ENCODE measurements at regions not wholly inside any gene's neighbourhood (a gene's known extent, or its start where the extent isn't known, plus 50 kb on each side); places are given as distances from the start of the nearest gene placed in this dataset.

DNA sequence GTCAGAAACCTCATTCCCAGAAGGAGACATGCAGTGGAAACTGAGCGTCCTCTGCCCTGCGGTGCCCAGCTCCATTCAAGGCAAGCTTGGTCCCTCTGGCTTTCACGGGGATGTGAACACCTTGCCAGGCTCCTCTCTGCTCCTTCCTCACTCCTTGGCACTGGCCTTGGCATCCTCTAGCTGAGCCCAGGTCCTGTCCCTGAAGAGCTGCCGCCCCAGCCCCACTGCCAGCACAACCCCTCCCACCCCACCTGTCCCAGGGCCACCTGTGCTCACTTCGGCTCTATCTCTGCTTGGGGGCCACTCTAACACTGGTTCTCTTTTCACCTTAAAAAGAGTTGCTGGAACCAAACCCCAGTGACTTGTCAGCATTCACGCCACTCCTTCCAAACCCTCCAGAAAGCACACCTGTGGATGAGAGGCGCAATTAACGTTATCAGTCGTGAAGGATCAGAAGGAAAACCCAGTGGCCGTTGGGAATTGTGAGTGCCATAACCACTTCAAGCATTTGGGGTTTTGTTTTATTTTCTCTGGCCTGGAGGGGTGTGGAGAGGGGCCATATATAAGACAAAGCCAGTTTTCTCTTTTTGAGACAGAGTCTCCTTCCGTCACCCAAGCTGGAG is 103.7 kb downstream of the AXIN2 start:
- Histone ChIP-seq H3K27me3 (ENCODE audit: control insufficient read depth in 1 of 2, insufficient read depth in 2 of 2, low read length in 2 of 2) (no peaks in the 10 kb centered on the region), H3K27ac (ENCODE audit: low read length) (no peak overlapping the region), H3K4me1 (ENCODE audit: control insufficient read depth, insufficient read depth, low read length) (peaks cover 12% of the 10 kb centered on the region), H3K9me3 (ENCODE audit: control insufficient read depth in 2 of 2, low read length in 2 of 2) (no peaks in the 10 kb centered on the region), H3K9ac (ENCODE audit: low read length in 2 of 2) (no peak overlapping the region), H3K4me3 (ENCODE audit: low read length in 2 of 2) (no peak overlapping the region), H3K36me3 (ENCODE audit: control insufficient read depth in 2 of 2, insufficient read depth in 2 of 2, low read length in 2 of 2) (no peaks in the 10 kb centered on the region)

DNA sequence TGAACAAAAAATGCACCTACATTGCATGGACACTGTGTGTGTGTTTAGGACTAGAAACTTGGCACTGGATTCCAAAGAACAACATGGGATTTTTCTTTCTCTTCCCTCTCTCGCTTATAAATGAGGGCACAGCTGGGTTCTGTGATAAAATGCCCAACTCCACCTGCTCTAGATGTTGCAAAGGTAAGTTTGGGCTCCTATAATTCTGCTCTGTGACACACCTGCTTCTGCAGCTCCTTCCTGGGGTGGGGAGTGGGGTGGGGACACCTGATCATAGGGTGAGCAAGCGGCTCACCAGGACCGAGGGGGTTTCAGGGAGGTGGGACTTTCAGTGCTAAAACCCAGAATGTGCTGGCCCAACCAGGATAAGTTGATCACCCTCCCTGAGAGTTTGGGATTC is 104.3 kb downstream of the AXIN2 start:
- H3K9me3 ChIP-seq (ENCODE audit: control insufficient read depth in 2 of 2, low read length in 2 of 2) = no peaks in the 10 kb centered on the region
- no peaks in the 10 kb centered on the region for H3K36me3 ChIP-seq (ENCODE audit: control insufficient read depth in 2 of 2, insufficient read depth in 2 of 2, low read length in 2 of 2)
- no peak overlapping the region for H3K9ac ChIP-seq (ENCODE audit: low read length in 2 of 2)
- H3K4me3 ChIP-seq (ENCODE audit: low read length in 2 of 2) = no peak overlapping the region
- no peaks in the 10 kb centered on the region for H3K27me3 ChIP-seq (ENCODE audit: control insufficient read depth in 1 of 2, insufficient read depth in 2 of 2, low read length in 2 of 2)
- H3K27ac ChIP-seq (ENCODE audit: low read length) = no peak overlapping the region
- H3K4me1 ChIP-seq (ENCODE audit: control insufficient read depth, insufficient read depth, low read length) = peaks cover 12% of the 10 kb centered on the region

DNA sequence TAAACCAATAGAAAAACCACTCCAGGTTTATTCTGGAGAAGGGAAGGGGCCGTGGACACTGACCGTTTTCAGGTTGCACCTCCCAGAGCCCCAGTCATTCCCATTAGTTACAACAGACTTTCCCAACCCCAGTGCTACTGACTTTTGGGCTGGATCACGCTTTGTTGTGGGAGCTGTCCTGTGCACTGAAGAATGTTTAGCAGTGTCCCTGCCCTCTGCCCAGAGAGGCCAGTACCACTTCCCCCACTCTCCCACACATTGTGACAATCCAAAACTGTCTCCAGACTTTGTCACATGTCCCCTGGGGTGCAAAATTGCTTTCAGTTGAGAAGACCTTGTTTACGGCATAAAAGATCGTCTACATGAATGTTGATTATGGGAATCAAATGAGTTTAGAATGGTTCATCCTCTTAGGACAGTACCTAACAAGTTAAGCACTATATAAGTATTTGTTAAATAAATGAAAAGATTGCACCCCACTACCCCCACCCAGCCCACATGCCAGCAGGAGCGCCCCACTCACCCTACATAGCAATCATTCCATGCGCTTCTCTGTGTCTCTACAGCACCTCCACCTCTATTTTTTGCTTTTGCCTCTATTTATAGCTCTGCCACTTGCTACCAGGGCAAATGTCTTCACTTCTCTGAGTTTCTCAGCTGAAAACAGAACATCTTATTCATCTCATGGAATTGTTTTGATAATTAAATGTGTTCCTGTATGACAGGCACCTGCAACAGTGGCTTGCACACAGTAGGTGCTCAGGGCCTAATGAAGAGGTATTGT is 104.9 kb downstream of the AXIN2 start:
- H3K9me3 ChIP-seq (ENCODE audit: control insufficient read depth in 2 of 2, low read length in 2 of 2) = no peaks in the 10 kb centered on the region
- no peak overlapping the region for H3K4me3 ChIP-seq (ENCODE audit: low read length in 2 of 2)
- H3K36me3 ChIP-seq (ENCODE audit: control insufficient read depth in 2 of 2, insufficient read depth in 2 of 2, low read length in 2 of 2) = no peaks in the 10 kb centered on the region
- H3K9ac ChIP-seq (ENCODE audit: low read length in 2 of 2) = no peak overlapping the region
- H3K27me3 ChIP-seq (ENCODE audit: control insufficient read depth in 1 of 2, insufficient read depth in 2 of 2, low read length in 2 of 2) = no peaks in the 10 kb centered on the region
- H3K27ac ChIP-seq (ENCODE audit: low read length) = no peak overlapping the region
- peaks cover 12% of the 10 kb centered on the region for H3K4me1 ChIP-seq (ENCODE audit: control insufficient read depth, insufficient read depth, low read length)

DNA sequence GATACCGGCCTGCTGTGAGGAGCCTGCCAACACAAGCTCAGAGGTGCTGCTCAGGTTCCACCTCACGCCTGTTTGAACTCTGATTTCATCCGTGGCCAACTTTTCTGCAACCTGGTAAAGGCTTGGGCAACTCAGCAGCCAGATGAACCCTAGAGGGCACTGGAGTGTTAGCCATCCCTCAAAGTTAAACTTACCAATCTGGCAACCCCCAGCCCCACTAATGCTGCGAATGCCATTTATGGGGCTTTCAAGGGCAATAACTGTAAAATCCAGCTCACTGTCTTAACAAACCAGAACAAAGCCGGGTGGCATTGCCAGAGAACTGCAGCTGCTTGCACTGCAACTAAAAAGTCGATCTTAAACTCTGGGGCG is 105.5 kb downstream of the AXIN2 start:
- Histone ChIP-seq H3K4me1 (ENCODE audit: control insufficient read depth, insufficient read depth, low read length) (peaks cover 12% of the 10 kb centered on the region), H3K27me3 (ENCODE audit: control insufficient read depth in 1 of 2, insufficient read depth in 2 of 2, low read length in 2 of 2) (no peaks in the 10 kb centered on the region), H3K27ac (ENCODE audit: low read length) (no peak overlapping the region), H3K4me3 (ENCODE audit: low read length in 2 of 2) (no peak overlapping the region), H3K36me3 (ENCODE audit: control insufficient read depth in 2 of 2, insufficient read depth in 2 of 2, low read length in 2 of 2) (no peaks in the 10 kb centered on the region), H3K9ac (ENCODE audit: low read length in 2 of 2) (no peak overlapping the region), H3K9me3 (ENCODE audit: control insufficient read depth in 2 of 2, low read length in 2 of 2) (no peaks in the 10 kb centered on the region)

DNA sequence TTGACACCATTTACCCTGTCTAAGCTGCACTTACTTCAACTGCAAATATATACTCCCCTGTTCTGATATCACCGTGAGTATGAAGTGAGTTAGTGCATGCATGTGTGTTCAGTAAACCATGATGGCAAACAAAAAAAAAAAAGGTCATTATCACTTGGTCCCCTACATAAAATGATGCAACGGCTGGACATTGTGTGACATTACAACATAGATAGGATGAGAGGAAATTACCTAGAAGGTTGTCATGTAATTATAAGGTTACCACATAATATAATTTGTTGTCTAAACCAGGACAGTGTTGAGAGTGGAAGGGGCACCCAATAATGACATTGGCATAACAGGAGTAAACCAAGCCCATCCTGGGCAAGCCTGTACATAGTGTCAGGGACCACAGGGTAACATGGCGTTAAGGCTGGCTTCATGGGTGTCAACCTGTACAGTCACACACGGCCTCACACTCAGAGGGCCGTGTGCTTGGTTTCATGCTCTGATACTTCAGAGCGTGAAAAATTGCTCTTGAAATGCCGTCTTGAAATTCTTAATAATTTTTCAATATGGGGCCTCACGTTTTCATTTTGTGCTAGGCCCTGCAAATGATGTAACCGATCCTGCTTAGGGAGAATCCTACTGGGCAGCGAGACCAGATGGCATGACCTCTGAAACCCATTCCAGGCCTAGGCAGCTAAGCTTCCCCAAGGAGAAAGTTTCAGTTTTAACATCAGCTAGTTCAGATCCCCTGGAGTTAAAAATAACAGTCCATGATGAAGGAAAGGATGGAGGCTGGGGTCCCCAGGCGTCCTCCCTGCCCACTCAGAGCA is 106.1 kb downstream of the AXIN2 start:
- no peaks in the 10 kb centered on the region for H3K36me3 ChIP-seq (ENCODE audit: control insufficient read depth in 2 of 2, insufficient read depth in 2 of 2, low read length in 2 of 2)
- no peaks in the 10 kb centered on the region for H3K27me3 ChIP-seq (ENCODE audit: control insufficient read depth in 1 of 2, insufficient read depth in 2 of 2, low read length in 2 of 2)
- H3K4me3 ChIP-seq (ENCODE audit: low read length in 2 of 2) = no peak overlapping the region
- no peak overlapping the region for H3K9ac ChIP-seq (ENCODE audit: low read length in 2 of 2)
- H3K4me1 ChIP-seq (ENCODE audit: control insufficient read depth, insufficient read depth, low read length) = peaks cover 12% of the 10 kb centered on the region
- no peak overlapping the region for H3K27ac ChIP-seq (ENCODE audit: low read length)
- H3K9me3 ChIP-seq (ENCODE audit: control insufficient read depth in 2 of 2, low read length in 2 of 2) = no peaks in the 10 kb centered on the region

DNA sequence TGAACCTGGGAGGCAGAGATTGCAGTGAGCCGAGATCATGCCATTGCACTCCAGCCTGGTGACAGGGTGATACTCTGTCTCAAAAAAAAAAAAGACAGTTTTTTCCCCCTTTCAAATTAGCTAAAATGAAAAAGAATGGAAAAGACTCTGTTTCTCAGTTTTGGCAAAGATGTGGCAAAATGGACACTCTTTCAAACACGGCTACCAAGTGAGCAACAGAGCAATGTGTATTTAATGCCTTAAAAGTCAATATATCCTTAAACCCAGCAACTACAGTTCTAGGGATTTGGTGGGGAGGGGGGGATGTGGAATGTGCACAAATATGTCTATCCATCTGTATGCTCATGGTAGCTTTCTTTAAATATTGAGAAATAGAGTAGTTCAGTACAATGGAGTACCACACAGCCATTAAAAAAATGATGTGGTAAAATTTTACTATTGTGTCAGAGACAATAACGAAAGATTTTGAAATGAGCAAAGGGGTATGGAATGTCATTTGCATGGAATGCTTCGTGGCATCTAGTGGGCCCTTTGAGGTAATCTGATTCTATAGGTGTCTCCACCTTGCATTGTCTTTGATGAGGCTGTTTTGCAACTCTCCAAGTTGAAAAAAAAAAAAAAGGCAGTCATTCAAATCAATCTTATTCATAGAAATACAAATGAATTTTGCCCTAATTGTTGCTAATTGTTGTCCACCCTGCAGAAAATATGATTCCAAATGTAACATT is 108.1 kb downstream of the AXIN2 start:
- H3K9me3 ChIP-seq (ENCODE audit: control insufficient read depth in 2 of 2, low read length in 2 of 2) = peaks cover 3 to 8% of the 10 kb centered on the region in 2 donors
- peaks cover 12% of the 10 kb centered on the region for H3K4me1 ChIP-seq (ENCODE audit: control insufficient read depth, insufficient read depth, low read length)
- H3K9ac ChIP-seq (ENCODE audit: low read length in 2 of 2) = no peak overlapping the region
- H3K27ac ChIP-seq (ENCODE audit: low read length) = no peak overlapping the region
- no peaks in the 10 kb centered on the region for H3K36me3 ChIP-seq (ENCODE audit: control insufficient read depth in 2 of 2, insufficient read depth in 2 of 2, low read length in 2 of 2)
- H3K4me3 ChIP-seq (ENCODE audit: low read length in 2 of 2) = no peak overlapping the region
- no peaks in the 10 kb centered on the region for H3K27me3 ChIP-seq (ENCODE audit: control insufficient read depth in 1 of 2, insufficient read depth in 2 of 2, low read length in 2 of 2)

DNA sequence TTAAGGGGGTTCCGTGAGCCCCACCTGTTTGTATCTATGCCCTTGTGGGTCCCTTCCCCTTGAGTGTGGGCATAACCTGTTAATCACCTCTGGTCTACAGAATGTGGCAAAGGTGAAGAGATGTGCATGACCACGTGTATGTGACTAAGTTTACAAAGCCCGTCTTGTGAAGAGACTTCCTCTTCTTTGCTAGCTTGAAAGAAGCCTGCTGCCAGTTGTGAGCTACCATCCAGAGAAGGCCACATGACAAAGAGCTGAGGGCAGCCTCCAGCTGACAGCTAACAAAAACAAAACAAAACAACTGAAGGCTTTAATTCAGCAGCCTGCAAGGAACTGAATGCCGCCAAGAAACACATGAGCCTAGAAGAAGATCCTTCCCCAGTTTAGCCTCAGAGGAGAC is 112.0 kb downstream of the AXIN2 start:
- Histone ChIP-seq H3K4me3 (ENCODE audit: low read length in 2 of 2) (no peak overlapping the region), H3K27me3 (ENCODE audit: control insufficient read depth in 1 of 2, insufficient read depth in 2 of 2, low read length in 2 of 2) (no peaks in the 10 kb centered on the region), H3K9me3 (ENCODE audit: control insufficient read depth in 2 of 2, low read length in 2 of 2) (peaks cover 3 to 8% of the 10 kb centered on the region in 2 donors), H3K36me3 (ENCODE audit: control insufficient read depth in 2 of 2, insufficient read depth in 2 of 2, low read length in 2 of 2) (no peaks in the 10 kb centered on the region), H3K9ac (ENCODE audit: low read length in 2 of 2) (no peak overlapping the region), H3K27ac (ENCODE audit: low read length) (no peak overlapping the region), H3K4me1 (ENCODE audit: control insufficient read depth, insufficient read depth, low read length) (no peaks in the 10 kb centered on the region)

DNA sequence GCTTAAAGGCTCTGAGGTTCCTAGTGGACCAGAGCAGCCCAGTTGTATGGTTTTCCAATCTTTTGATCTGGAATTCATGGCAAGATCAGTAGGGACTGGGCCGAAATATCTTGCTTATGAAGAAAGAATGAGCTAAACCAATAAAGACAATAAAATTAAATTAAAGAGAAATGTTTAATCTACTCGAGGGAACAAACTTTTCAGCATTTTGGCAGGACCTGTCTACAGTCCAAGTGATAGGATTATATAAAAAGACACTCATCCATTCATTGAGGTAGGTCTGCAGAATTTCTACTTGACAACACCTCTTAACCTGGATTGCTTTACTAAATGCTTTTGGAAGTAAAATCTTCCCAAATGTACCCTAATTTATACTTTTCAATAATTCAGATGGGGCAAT is 113.6 kb downstream of the AXIN2 start:
- Histone ChIP-seq H3K36me3 (ENCODE audit: control insufficient read depth in 2 of 2, insufficient read depth in 2 of 2, low read length in 2 of 2) (no peaks in the 10 kb centered on the region), H3K4me3 (ENCODE audit: low read length in 2 of 2) (no peak overlapping the region), H3K27ac (ENCODE audit: low read length) (no peak overlapping the region), H3K9ac (ENCODE audit: low read length in 2 of 2) (no peak overlapping the region), H3K27me3 (ENCODE audit: control insufficient read depth in 1 of 2, insufficient read depth in 2 of 2, low read length in 2 of 2) (no peaks in the 10 kb centered on the region), H3K9me3 (ENCODE audit: control insufficient read depth in 2 of 2, low read length in 2 of 2) (peaks cover 3 to 8% of the 10 kb centered on the region in 2 donors), H3K4me1 (ENCODE audit: control insufficient read depth, insufficient read depth, low read length) (no peaks in the 10 kb centered on the region)

DNA sequence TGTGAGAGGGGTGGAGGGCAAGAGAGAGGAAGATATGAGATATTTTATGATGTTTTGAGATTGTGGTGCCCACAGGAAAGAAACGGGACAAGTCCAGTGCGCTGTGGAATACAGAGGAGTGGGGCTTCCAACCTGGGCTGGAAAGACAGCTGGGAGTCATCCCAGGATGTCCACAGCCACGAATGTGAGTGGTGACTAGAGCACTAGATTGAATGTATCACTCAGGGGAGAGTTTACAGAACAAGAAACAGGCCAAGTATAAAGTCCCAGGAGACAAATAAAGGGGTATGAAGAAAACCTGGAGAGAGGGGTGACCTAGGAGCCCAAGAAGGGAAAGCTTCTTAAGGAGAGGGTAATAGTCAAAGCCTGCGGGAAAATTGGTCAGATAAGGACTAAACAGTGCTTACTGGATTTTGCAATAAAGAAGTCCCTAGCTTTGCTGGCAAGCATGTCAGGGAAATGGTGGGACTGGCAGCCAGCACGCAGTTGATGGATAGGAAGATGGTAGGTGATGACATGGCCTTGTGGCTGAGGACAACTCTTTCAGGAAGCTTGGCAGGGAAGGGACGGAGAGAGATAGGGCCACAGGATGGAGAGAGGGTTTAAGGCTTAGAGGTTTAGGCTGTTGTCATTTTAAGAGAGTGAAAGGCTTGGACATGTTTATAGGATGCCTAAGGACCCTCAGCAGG is 114.5 kb downstream of the AXIN2 start:
- Histone ChIP-seq H3K4me1 (ENCODE audit: control insufficient read depth, insufficient read depth, low read length) (no peaks in the 10 kb centered on the region), H3K27ac (ENCODE audit: low read length) (no peak overlapping the region), H3K9me3 (ENCODE audit: control insufficient read depth in 2 of 2, low read length in 2 of 2) (peaks cover 3 to 8% of the 10 kb centered on the region in 2 donors), H3K36me3 (ENCODE audit: control insufficient read depth in 2 of 2, insufficient read depth in 2 of 2, low read length in 2 of 2) (no peaks in the 10 kb centered on the region), H3K9ac (ENCODE audit: low read length in 2 of 2) (no peak overlapping the region), H3K27me3 (ENCODE audit: control insufficient read depth in 1 of 2, insufficient read depth in 2 of 2, low read length in 2 of 2) (peaks cover 0 to 2% of the 10 kb centered on the region in 2 donors), H3K4me3 (ENCODE audit: low read length in 2 of 2) (no peak overlapping the region)

DNA sequence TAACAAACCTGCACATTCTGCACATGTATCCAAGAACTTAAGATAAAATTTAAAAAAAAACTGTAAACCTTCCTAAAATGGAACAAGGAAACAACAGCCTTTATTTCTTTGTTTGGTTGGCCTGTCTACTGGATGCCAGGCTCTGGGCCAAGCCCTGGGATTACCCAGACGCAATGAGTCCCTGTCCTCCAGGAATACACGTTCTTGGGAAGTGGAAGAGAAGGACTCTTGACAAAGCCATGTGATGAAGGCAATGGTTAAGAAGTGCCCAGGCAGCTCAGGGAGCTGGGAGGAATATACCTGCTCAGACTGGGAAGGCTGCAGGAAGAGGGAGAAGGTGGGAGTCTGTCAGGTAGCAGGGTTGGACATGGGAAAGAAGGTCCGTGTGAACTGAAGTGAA is 115.4 kb downstream of the AXIN2 start:
- Histone ChIP-seq H3K9ac (ENCODE audit: low read length in 2 of 2) (no peak overlapping the region), H3K27ac (ENCODE audit: low read length) (no peak overlapping the region), H3K27me3 (ENCODE audit: control insufficient read depth in 1 of 2, insufficient read depth in 2 of 2, low read length in 2 of 2) (peaks cover 0 to 2% of the 10 kb centered on the region in 2 donors), H3K4me3 (ENCODE audit: low read length in 2 of 2) (no peak overlapping the region), H3K36me3 (ENCODE audit: control insufficient read depth in 2 of 2, insufficient read depth in 2 of 2, low read length in 2 of 2) (no peaks in the 10 kb centered on the region), H3K9me3 (ENCODE audit: control insufficient read depth in 2 of 2, low read length in 2 of 2) (peaks cover 3 to 8% of the 10 kb centered on the region in 2 donors), H3K4me1 (ENCODE audit: control insufficient read depth, insufficient read depth, low read length) (no peaks in the 10 kb centered on the region)
